ENCODE measurements at regions not wholly inside any gene's neighbourhood (a gene's known extent, or its start where the extent isn't known, plus 50 kb on each side); places are given as distances from the start of the nearest gene placed in this dataset.
"Not testable (repeated sequence)": the region's sequence is repeated elsewhere in the genome, so short reads cannot be mapped to it uniquely, and the experiment has no call there.

GRCh38 chr1:55876276-55877060 is 661.3 kb upstream of the USP24 start:
- no peak for DNase-seq (ENCODE audit: low read depth in 2 of 2)

GRCh38 chr1:55870106-55870505 is 654.9 kb upstream of the USP24 start:
- no peak for DNase-seq (ENCODE audit: low read depth in 2 of 2)

GRCh38 chr1:55869065-55869464 is 653.9 kb upstream of the USP24 start:
- no peak for DNase-seq (ENCODE audit: low read depth in 2 of 2)

- DNase-seq (ENCODE audit: low read depth in 2 of 2), result no peak
Measured at GRCh38 chr1:55868026-55868425, 652.9 kb upstream of the USP24 start.

- no peak for DNase-seq (ENCODE audit: low read depth in 2 of 2)
Measured at GRCh38 chr1:55867304-55867843, 652.2 kb upstream of the USP24 start.

GRCh38 chr1:55865778-55866177 is 650.6 kb upstream of the USP24 start:
- DNase-seq (ENCODE audit: low read depth in 2 of 2), result not testable (repeated sequence)

- DNase-seq (ENCODE audit: low read depth in 2 of 2), result no peak
Measured at GRCh38 chr1:55864251-55864650, 649.1 kb upstream of the USP24 start.

- no peak for DNase-seq (ENCODE audit: low read depth in 2 of 2)
Measured at GRCh38 chr1:55861676-55862340, 646.6 kb upstream of the USP24 start.

GRCh38 chr1:55860798-55861519 is 645.8 kb upstream of the USP24 start:
- no peak for DNase-seq (ENCODE audit: low read depth in 2 of 2)

- DNase-seq (ENCODE audit: low read depth in 2 of 2), result no peak
Measured at GRCh38 chr1:55860326-55860725, 645.2 kb upstream of the USP24 start.

- no peak for DNase-seq (ENCODE audit: low read depth in 2 of 2)
Measured at GRCh38 chr1:55854911-55855310, 639.7 kb upstream of the USP24 start.

- no peak for DNase-seq (ENCODE audit: low read depth in 2 of 2)
Measured at GRCh38 chr1:55848906-55849305, 633.7 kb upstream of the USP24 start.

- DNase-seq (ENCODE audit: low read depth in 2 of 2), result no peak
Measured at GRCh38 chr1:55846051-55846450, 630.9 kb upstream of the USP24 start.

GRCh38 chr1:55844322-55844721 is 629.2 kb upstream of the USP24 start:
- no peak for DNase-seq (ENCODE audit: low read depth in 2 of 2)

- no peak for DNase-seq (ENCODE audit: low read depth in 2 of 2)
Measured at GRCh38 chr1:55839626-55840025, 624.5 kb upstream of the USP24 start.

- no peak for DNase-seq (ENCODE audit: low read depth in 2 of 2)
Measured at GRCh38 chr1:55839221-55839620, 624.1 kb upstream of the USP24 start.

- no peak for DNase-seq (ENCODE audit: low read depth in 2 of 2)
Measured at GRCh38 chr1:55836086-55836485, 620.9 kb upstream of the USP24 start.

GRCh38 chr1:55833529-55834091 is 618.4 kb upstream of the USP24 start:
- DNase-seq (ENCODE audit: low read depth in 2 of 2), result no peak

GRCh38 chr1:55831759-55832158 is 616.6 kb upstream of the USP24 start:
- DNase-seq (ENCODE audit: low read depth in 2 of 2), result no peak

- DNase-seq (ENCODE audit: low read depth in 2 of 2), result no peak
Measured at GRCh38 chr1:55828044-55828443, 612.9 kb upstream of the USP24 start.

- no peak for DNase-seq (ENCODE audit: low read depth in 2 of 2)
Measured at GRCh38 chr1:55827350-55827749, 612.2 kb upstream of the USP24 start.
